AG04450 (cell line): ENCODE measurements at regions not wholly inside any gene's neighbourhood (a gene's known extent, or its start where the extent isn't known, plus 50 kb on each side); places are given as distances from the start of the nearest gene placed in this dataset.

ENCODE experiments used
- CTCF ChIA-PET: fragments of 300-600, 350-600 bp; formaldehyde crosslinking; extraction: SDS; loops from one replicate; lab custom pipeline; 2022; ENCODE audit warnings: antibody characterized with exemption, inconsistent platforms; lab: Charles Lee
- POLR2A ChIA-PET: fragments of 350-600 bp; formaldehyde crosslinking; extraction: SDS; loops from one replicate; lab custom pipeline; 2021; ENCODE audit warnings: antibody characterized with exemption, inconsistent platforms; lab: Yijun Ruan, JAX
- DNase-seq: peaks from one replicate; pipeline ENCODE4 v3.0.0-alpha.2; 2011; ENCODE audit warnings: low read depth, low spot score
- H3K27ac ChIP-seq: one replicate; pipeline ENCODE4 v1.5.1; 2012; ENCODE audit warnings: low read depth, low read length, control low read depth
- H3K27me3 ChIP-seq: one replicate; pipeline ENCODE4 v1.6.0; 2012; ENCODE audit warnings: low read length; ENCODE audit not compliant: control insufficient read depth, insufficient read depth
- H3K4me3 ChIP-seq: 2 replicates; pipeline ENCODE4 v1.5.1; 2011; ENCODE audit warnings: mild to moderate bottlenecking, low read depth, low read length, control low read depth
- H3K9me3 ChIP-seq: 2 replicates; pipeline ENCODE4 v1.5.1; 2012; ENCODE audit warnings: low read length; ENCODE audit not compliant: control insufficient read depth, insufficient read depth
- TF ChIP-seq, protein P1 (sequence below): IDR thresholded peaks from 2 replicates; pipeline ENCODE4 v1.5.1; 2011; ENCODE audit warnings: low read depth, low read length, control low read depth, inconsistent platforms

DNA sequence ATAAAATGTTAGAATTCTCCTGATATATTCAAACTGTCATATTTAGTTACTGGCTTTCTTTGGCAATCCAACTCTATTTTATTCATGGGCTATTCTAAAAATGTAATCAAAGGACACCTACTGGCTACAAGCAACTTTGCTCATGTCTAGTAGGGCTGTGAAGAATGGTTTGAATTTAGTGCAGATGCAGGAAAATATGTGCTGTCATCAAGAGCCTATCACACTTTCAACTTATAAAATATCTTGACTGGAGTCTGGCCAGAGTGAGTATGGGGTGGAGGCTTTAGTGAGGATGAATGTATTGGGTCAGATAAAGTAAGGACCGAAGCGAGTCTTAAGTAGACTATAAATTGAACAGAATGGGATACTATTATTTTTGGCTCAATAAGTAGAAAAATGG lies 343.4 kb upstream of the SPRED2 start:
- H3K27ac ChIP-seq: no peak overlapping the region
- ChIA-PET CTCF (no interaction called here), POLR2A (no interaction called here)
- H3K27me3 ChIP-seq: peaks cover 4% of the 10 kb centered on the region
- no peak for DNase-seq
- TF ChIP-seq, protein P1, sequence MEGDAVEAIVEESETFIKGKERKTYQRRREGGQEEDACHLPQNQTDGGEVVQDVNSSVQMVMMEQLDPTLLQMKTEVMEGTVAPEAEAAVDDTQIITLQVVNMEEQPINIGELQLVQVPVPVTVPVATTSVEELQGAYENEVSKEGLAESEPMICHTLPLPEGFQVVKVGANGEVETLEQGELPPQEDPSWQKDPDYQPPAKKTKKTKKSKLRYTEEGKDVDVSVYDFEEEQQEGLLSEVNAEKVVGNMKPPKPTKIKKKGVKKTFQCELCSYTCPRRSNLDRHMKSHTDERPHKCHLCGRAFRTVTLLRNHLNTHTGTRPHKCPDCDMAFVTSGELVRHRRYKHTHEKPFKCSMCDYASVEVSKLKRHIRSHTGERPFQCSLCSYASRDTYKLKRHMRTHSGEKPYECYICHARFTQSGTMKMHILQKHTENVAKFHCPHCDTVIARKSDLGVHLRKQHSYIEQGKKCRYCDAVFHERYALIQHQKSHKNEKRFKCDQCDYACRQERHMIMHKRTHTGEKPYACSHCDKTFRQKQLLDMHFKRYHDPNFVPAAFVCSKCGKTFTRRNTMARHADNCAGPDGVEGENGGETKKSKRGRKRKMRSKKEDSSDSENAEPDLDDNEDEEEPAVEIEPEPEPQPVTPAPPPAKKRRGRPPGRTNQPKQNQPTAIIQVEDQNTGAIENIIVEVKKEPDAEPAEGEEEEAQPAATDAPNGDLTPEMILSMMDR: no peak
- no peak overlapping the region for H3K4me3 ChIP-seq
- no peaks in the 10 kb centered on the region for H3K9me3 ChIP-seq

DNA sequence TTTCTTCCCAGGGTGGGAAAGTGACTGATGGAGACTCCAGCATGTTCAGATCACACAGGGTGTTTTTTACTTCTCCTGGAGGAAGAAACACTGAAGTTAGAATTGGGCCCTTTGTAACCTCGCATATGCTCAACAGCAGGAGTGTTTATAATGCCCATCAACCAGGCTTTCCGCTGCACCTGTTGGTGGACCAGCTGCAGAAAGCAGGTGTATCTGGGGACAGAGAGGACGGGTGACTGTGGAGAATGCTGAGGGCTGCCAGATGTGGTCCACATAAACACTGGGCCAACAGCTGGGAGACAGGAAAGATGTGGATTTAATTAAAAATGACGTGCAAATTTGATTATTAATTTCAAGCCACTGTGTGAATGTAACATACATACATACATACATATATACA lies 335.5 kb upstream of the SPRED2 start:
- Histone ChIP-seq H3K4me3 (no peak overlapping the region), H3K9me3 (no peaks in the 10 kb centered on the region), H3K27me3 (no peaks in the 10 kb centered on the region), H3K27ac (no peak overlapping the region)
- CTCF ChIA-PET: no interaction called here
- DNase-seq: no peak
- TF ChIP-seq, protein P1: no peak
- POLR2A ChIA-PET: no interaction called here

DNA sequence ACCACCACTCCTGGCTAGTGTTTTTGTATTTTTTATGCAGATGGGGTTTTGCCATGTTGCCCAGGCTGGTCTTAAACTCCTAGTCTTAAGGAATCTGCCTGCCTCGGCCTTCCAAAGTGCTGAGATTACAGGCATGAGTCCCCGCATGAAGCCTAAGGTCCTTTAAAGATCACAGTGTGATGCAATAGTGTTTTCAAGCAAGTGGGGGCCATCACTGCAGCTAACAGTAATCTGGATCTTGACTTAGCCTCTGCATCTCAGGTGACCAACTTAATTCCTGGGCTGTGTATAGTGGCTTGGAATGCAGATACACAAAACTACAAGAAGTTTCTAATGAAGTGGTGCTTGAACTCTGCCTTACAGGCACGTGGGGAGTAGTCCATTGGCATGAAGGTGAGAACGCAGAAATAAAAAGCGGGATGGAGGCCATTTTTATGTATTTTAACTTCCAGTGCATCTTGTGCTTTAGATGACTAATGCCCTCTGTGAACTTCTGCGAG lies 334.4 kb upstream of the SPRED2 start:
- ChIA-PET POLR2A (no interaction called here), CTCF (no interaction called here)

DNA sequence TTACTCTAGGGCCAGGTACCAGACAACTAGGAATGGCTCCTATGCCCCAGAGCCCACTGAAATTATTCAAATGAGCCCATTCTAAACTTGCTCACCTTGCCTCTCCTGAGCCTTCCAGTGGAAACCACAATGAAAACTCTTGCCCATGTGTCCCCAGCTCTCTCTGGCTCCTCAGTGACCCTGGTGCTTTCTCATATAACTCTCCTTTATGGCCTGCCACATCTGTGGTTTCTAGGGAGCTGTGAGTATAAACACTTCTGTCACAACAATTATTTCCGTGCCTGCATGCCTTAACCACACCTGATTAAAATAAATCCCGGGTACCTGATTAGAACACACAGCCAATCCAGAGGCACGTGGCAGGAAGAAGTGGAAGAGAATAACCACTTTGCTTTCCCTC lies 333.0 kb upstream of the SPRED2 start:
- H3K27me3 ChIP-seq: no peaks in the 10 kb centered on the region
- H3K27ac ChIP-seq: no peak overlapping the region
- CTCF ChIA-PET: no interaction called here
- no peak overlapping the region for H3K4me3 ChIP-seq
- DNase-seq: no peak
- POLR2A ChIA-PET: no interaction called here
- H3K9me3 ChIP-seq: no peaks in the 10 kb centered on the region
- TF ChIP-seq, protein P1: no peak

More for the DNA sequence above, 334.4 kb upstream of the SPRED2 start:
- no peaks in the 10 kb centered on the region for H3K27me3 ChIP-seq
- H3K9me3 ChIP-seq: no peaks in the 10 kb centered on the region
- no peak overlapping the region for H3K27ac ChIP-seq
- no peak for DNase-seq
- no peak overlapping the region for H3K4me3 ChIP-seq
- TF ChIP-seq, protein P1: no peak

DNA sequence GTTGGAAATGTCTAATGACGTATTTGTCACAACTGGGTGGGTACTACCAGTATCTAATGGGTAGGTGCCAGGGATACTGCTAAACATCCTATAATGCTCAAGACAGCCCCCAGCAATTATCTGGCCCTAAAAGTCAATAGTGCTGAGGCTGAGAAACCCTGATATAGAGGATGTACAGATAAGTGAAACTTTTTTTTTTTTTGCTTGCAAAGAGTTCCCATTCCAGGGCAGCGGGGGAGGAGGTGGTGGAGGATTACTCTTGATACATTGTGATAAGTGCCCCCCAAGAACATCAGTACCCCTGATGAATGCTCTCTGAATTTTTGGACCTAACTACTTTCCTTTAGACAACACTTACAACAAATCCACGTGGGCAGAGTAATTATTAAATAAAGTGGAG lies 329.7 kb upstream of the SPRED2 start:
- DNase-seq: no peak
- Histone ChIP-seq H3K27ac (no peak overlapping the region), H3K27me3 (no peaks in the 10 kb centered on the region), H3K4me3 (no peak overlapping the region), H3K9me3 (no peaks in the 10 kb centered on the region)
- TF ChIP-seq, protein P1: no peak
- ChIA-PET POLR2A (no interaction called here), CTCF (no interaction called here)
